Upper lobe of left lung (tissue), 4 donors: ENCODE measurements at regions not wholly inside any gene's neighbourhood (a gene's known extent, or its start where the extent isn't known, plus 50 kb on each side); places are given as distances from the start of the nearest gene placed in this dataset.

ENCODE experiments used
- CTCF ChIP-seq, 6 experiments: fragments of 450-650 bp in 4 of 6; fragments of 200-600 bp in 2 of 6; sonication (generic) in 2 of 6; IDR thresholded peaks; one replicate each; pipeline ENCODE4 v1.5.1; 2016 to 2019; ENCODE audit warnings: antibody characterized with exemption in 6 of 6
- EP300 ChIP-seq, 4 donors: sonication (generic); formaldehyde crosslinking; IDR thresholded peaks; one replicate each; pipeline ENCODE4 v1.5.1; 2017; ENCODE audit warnings: antibody characterized with exemption in 4 of 4, control low read depth in 2 of 4
- POLR2AphosphoS5 ChIP-seq, 2 donors: sonication (generic); formaldehyde crosslinking; IDR thresholded peaks; one replicate each; pipeline ENCODE4 v1.5.1; 2017; ENCODE audit warnings: antibody characterized with exemption in 2 of 2

GRCh38 chr4:116515959-116516358 is 569.4 kb downstream of the TRAM1L1 start:
- no peak for TF ChIP-seq CTCF (IDR thresholded peaks at IDR 0.05)
- TF ChIP-seq POLR2AphosphoS5 (IDR thresholded peaks at IDR 0.05) = no peak
- no peak for TF ChIP-seq EP300 (IDR thresholded peaks at IDR 0.05)
